22Rv1 (cell line): ENCODE measurements at regions not wholly inside any gene's neighbourhood (a gene's known extent, or its start where the extent isn't known, plus 50 kb on each side); places are given as distances from the start of the nearest gene placed in this dataset.

Source experiments
- CTCF ChIP-seq: fragments of 450-650 bp; IDR thresholded peaks from 2 replicates; pipeline ENCODE4 v1.5.1; 2017; ENCODE audit warnings: mild to moderate bottlenecking
- ZFX ChIP-seq: fragments of 450-650 bp; IDR thresholded peaks from 2 replicates; pipeline ENCODE4 v1.6.1; 2017; ENCODE audit warnings: antibody characterized with exemption, borderline replicate concordance

- TF ChIP-seq ZFX (no peak), CTCF (no peak)
These were observed 155.6 kb downstream of the PHF2 start for GRCh38 chr9:93731963-93732362.
